Spleen (tissue), 11 donors: ENCODE measurements at regions not wholly inside any gene's neighbourhood (a gene's known extent, or its start where the extent isn't known, plus 50 kb on each side); places are given as distances from the start of the nearest gene placed in this dataset.

Experiments used
- DNase-seq: peaks from one replicate; pipeline ENCODE4 v3.0.0-alpha.2; 2020
- H3K27ac ChIP-seq, 8 donors: fragments of 200-600 bp; sonication (generic) in 7 of 8; 1 replicate in 4 of 8; 2 replicates in 4 of 8; pipeline versions ENCODE4 v1.5.0 to v1.8.0; 2016 to 2021; ENCODE audit warnings: inconsistent platforms in 4 of 8, mild to moderate bottlenecking in 4 of 8, moderate library complexity in 1 of 8
- H3K27me3 ChIP-seq, 7 donors: fragments of 200-600 bp; sonication (generic) in 6 of 7; replicated peaks in 1 of 7; 1 replicate in 4 of 7; 2 replicates in 3 of 7; pipeline versions ENCODE4 v1.5.0 to v1.8.0; 2016 to 2021; ENCODE audit warnings: inconsistent platforms in 3 of 7, mild to moderate bottlenecking in 1 of 7
- H3K36me3 ChIP-seq, 6 donors: fragments of 200-600 bp; sonication (generic) in 5 of 6; 1 replicate in 4 of 6; 2 replicates in 2 of 6; pipeline versions ENCODE4 v1.5.0 to v1.8.0; 2016 to 2021; ENCODE audit warnings: inconsistent platforms in 2 of 6
- H3K4me1 ChIP-seq, 6 donors: fragments of 200-600 bp; sonication (generic) in 5 of 6; 1 replicate in 3 of 6; 2 replicates in 3 of 6; pipeline versions ENCODE4 v1.5.0 to v1.8.0; 2016 to 2021; ENCODE audit warnings: inconsistent platforms in 3 of 6
- H3K4me3 ChIP-seq, 8 donors: fragments of 200-600 bp; sonication (generic) in 7 of 8; 1 replicate in 4 of 8; 2 replicates in 4 of 8; pipeline versions ENCODE4 v1.5.0 to v1.8.0; 2016 to 2021; ENCODE audit warnings: inconsistent platforms in 4 of 8, mild to moderate bottlenecking in 4 of 8, moderate library complexity in 2 of 8
- H3K9me3 ChIP-seq, 8 donors: fragments of 200-600 bp; sonication (generic) in 7 of 8; 1 replicate in 4 of 8; 2 replicates in 4 of 8; pipeline versions ENCODE4 v1.5.0 to v1.8.0; 2016 to 2021; ENCODE audit warnings: inconsistent platforms in 4 of 8
- POLR2A ChIP-seq, 3 donors: fragments of 450-650 bp; IDR thresholded peaks; one replicate each; pipeline ENCODE4 v1.5.1; 2017; ENCODE audit warnings: antibody characterized with exemption in 3 of 3, mild to moderate bottlenecking in 1 of 3
- POLR2AphosphoS5 ChIP-seq, 3 donors: sonication (generic); formaldehyde crosslinking; IDR thresholded peaks; one replicate each; pipeline ENCODE4 v1.5.1; 2017; ENCODE audit warnings: antibody characterized with exemption in 3 of 3
- WGBS, 5 donors: extraction: QIAGEN DNeasy Blood & Tissue Kit in 3 of 5; methylation state at CpG; one replicate each; pipeline versions ENCODE4 v1.1.5 to v1.1.7; 2013 to 2018; 5-methylcytosine and 5-hydroxymethylcytosine counted together
- intact Hi-C: fragments of 100-400 bp; cut with DNase I; formaldehyde crosslinking; loops from one replicate; pipeline ENCODE4 v1.15.0; 2023; ENCODE audit warnings: low total_unique reads
- TF ChIP-seq, protein P1 (sequence below), 11 experiments: fragments of 200-600 bp in 7 of 11; fragments of 450-650 bp in 4 of 11; sonication (generic) in 4 of 11; IDR thresholded peaks in 8 of 11; conservative IDR thresholded peaks in 3 of 11; 1 replicate in 7 of 11; 2 replicates in 4 of 11; pipeline versions ENCODE4 v1.4.0 to v1.8.0; 2016 to 2021; ENCODE audit warnings: antibody characterized with exemption in 11 of 11, inconsistent platforms in 4 of 11, mild to moderate bottlenecking in 1 of 11
- donor health status: healthy with polysubstance abuse.
- donor health status: DM: no; HTN: no; CAD: no; lungs with moderate emphysema.
- donor health status: DM: no; HTN: no; CAD: no.
- donor health status: Bipolar disorder and iron deficiency.
- donor health status: healthy.
- donor health status: DM: no; HTN: no; CAD: no.
- donor health status: DM: yes; HTN: yes; CAD: no.

DNA sequence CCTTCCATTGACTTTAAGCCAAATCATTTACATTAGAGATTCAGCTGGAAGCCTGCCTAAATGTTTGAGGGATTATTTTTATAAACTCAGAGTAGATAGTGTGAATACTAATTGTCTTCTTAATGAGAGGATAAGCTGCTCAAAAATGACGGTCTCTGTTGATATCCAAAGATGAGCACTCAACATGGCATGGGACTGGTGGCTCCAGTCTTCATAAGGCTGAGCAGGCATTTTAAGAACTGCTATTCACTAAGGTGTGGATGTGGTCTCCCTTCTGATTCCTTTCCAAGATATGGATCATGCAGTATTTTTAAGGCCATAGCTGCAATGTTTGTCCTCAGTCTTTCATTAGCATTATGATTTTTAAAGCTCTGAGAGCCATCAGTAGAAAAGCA, 377.5 kb upstream of the RIOK2 start:
- no peak overlapping the region for H3K27ac ChIP-seq
- WGBS, 5 donors, result 85 to 94% (median 89%) methylated on average over 1 of the region's 1 CpG
- DNase-seq, result no peak
- no peaks in the 10 kb centered on the region for H3K4me1 ChIP-seq
- TF ChIP-seq POLR2AphosphoS5 (IDR thresholded peaks at IDR 0.05) (no peak), POLR2A (IDR thresholded peaks at IDR 0.05) (no peak)
- TF ChIP-seq, protein P1, sequence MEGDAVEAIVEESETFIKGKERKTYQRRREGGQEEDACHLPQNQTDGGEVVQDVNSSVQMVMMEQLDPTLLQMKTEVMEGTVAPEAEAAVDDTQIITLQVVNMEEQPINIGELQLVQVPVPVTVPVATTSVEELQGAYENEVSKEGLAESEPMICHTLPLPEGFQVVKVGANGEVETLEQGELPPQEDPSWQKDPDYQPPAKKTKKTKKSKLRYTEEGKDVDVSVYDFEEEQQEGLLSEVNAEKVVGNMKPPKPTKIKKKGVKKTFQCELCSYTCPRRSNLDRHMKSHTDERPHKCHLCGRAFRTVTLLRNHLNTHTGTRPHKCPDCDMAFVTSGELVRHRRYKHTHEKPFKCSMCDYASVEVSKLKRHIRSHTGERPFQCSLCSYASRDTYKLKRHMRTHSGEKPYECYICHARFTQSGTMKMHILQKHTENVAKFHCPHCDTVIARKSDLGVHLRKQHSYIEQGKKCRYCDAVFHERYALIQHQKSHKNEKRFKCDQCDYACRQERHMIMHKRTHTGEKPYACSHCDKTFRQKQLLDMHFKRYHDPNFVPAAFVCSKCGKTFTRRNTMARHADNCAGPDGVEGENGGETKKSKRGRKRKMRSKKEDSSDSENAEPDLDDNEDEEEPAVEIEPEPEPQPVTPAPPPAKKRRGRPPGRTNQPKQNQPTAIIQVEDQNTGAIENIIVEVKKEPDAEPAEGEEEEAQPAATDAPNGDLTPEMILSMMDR (IDR thresholded peaks at IDR 0.05 in 8 of 11, conservative IDR thresholded peaks at IDR 0.05 in 3 of 11), result no peak
- no peak overlapping the region for H3K4me3 ChIP-seq
- no peaks in the 10 kb centered on the region for H3K9me3 ChIP-seq
- no peaks in the 10 kb centered on the region for H3K36me3 ChIP-seq
- intact Hi-C loops, result no loop called here
- H3K27me3 ChIP-seq, result no peaks in the 10 kb centered on the region

GRCh38 chr5:97563050-97563657, 380.1 kb upstream of the RIOK2 start:
- intact Hi-C loops, result no loop called here
- Histone ChIP-seq H3K27ac (no peak overlapping the region), H3K4me1 (no peaks in the 10 kb centered on the region)

DNA sequence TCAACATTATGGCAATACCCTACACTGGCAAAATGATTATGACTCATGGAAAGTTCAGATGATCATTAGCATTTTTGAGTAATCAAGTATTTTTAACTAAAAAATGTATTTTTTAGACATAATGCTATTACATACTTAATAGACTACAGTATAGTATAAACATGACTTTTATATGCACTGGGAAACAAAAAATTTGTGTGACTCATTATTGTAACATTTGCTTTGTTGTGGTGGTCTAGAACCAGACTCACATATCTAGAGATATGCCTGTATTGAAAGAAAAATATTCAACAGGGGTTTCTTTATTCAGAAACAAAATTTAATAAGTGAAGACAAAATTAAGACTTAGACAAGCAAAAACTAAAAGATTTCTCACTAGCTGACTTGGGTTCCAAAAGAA, 385.3 kb upstream of the RIOK2 start:
- TF ChIP-seq POLR2AphosphoS5 (IDR thresholded peaks at IDR 0.05) (no peak), POLR2A (IDR thresholded peaks at IDR 0.05) (no peak)
- TF ChIP-seq, protein P1 (IDR thresholded peaks at IDR 0.05 in 8 of 11, conservative IDR thresholded peaks at IDR 0.05 in 3 of 11), result no peak
- H3K4me3 ChIP-seq, result no peak overlapping the region
- no peaks in the 10 kb centered on the region for H3K36me3 ChIP-seq
- no peaks in the 10 kb centered on the region for H3K27me3 ChIP-seq
- peaks cover 2 to 46% (median 43%) of the 10 kb centered on the region in 8 donors for H3K9me3 ChIP-seq
- DNase-seq, result no peak
- no peaks in the 10 kb centered on the region for H3K4me1 ChIP-seq
- H3K27ac ChIP-seq, result no peak overlapping the region
- intact Hi-C loops, result no loop called here

More at GRCh38 chr5:97563050-97563657, 380.1 kb upstream of the RIOK2 start:
- no peak overlapping the region for H3K4me3 ChIP-seq
- TF ChIP-seq, protein P1 (IDR thresholded peaks at IDR 0.05 in 8 of 11, conservative IDR thresholded peaks at IDR 0.05 in 3 of 11), result no peak
- TF ChIP-seq POLR2AphosphoS5 (IDR thresholded peaks at IDR 0.05) (no peak), POLR2A (IDR thresholded peaks at IDR 0.05) (no peak)
- no peaks in the 10 kb centered on the region for H3K36me3 ChIP-seq
- H3K27me3 ChIP-seq, result no peaks in the 10 kb centered on the region
- H3K9me3 ChIP-seq, result peaks cover 0 to 17% (median 12%) of the 10 kb centered on the region in 8 donors
- no peak for DNase-seq
- 53 to 91% (median 79%) methylated on average over 2 of the region's 2 CpGs for WGBS, 5 donors

- no peak for TF ChIP-seq POLR2A (IDR thresholded peaks at IDR 0.05)
- WGBS, 5 donors, result 92 to 100% (median 97%) methylated on average over 1 of the region's 1 CpG
- Histone ChIP-seq H3K9me3 (peaks cover 2 to 46% (median 43%) of the 10 kb centered on the region in 8 donors), H3K4me1 (no peaks in the 10 kb centered on the region), H3K27me3 (no peaks in the 10 kb centered on the region), H3K4me3 (no peak overlapping the region), H3K36me3 (no peaks in the 10 kb centered on the region), H3K27ac (no peak overlapping the region)
- intact Hi-C loops, result no loop called here
- DNase-seq, result no peak
Measured at GRCh38 chr5:97570242-97570641, 387.2 kb upstream of the RIOK2 start.

DNA sequence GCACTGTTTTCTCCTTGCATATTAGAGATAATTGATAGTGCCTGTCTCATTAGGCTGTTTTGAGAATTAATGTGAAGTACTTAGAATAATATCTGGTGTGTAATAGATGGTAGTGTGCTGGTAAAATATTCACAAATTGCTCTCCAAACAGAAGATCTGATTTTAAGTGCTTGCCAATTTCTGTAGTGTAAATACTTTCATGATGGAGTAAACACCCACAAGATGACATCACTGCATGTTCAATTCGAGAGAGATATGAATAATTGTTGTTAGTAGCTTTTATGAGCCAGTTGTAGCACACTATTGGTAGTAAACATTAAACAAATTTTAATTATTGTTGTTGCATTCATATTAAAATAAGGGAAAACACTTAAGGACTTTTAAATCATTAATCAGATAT, 392.3 kb upstream of the RIOK2 start:
- DNase-seq, result no peak
- no peaks in the 10 kb centered on the region for H3K27me3 ChIP-seq
- intact Hi-C loops, result no loop called here
- 38 to 63% (median 60%) methylated on average over 1 of the region's 1 CpG for WGBS, 5 donors
- no peaks in the 10 kb centered on the region for H3K4me1 ChIP-seq
- H3K27ac ChIP-seq, result no peak overlapping the region
- no peak for TF ChIP-seq POLR2AphosphoS5 (IDR thresholded peaks at IDR 0.05)
- TF ChIP-seq, protein P1 (IDR thresholded peaks at IDR 0.05 in 8 of 11, conservative IDR thresholded peaks at IDR 0.05 in 3 of 11), result no peak
- TF ChIP-seq POLR2A (IDR thresholded peaks at IDR 0.05), result no peak
- no peak overlapping the region for H3K4me3 ChIP-seq
- no peaks in the 10 kb centered on the region for H3K36me3 ChIP-seq
- H3K9me3 ChIP-seq, result peaks cover 0 to 17% (median 15%) of the 10 kb centered on the region in 8 donors
